GM19043 (cell line): ENCODE measurements at regions not wholly inside any gene's neighbourhood (a gene's known extent, or its start where the extent isn't known, plus 50 kb on each side); places are given as distances from the start of the nearest gene placed in this dataset.
"Not testable (repeated sequence)": the region's sequence is repeated elsewhere in the genome, so short reads cannot be mapped to it uniquely, and the experiment has no call there.

Experiments used
- ATAC-seq: cut with Tn5 transposase; IDR thresholded peaks from one replicate; pipeline ENCODE4 v1.9.1; 2021; ENCODE audit warnings: low read depth; ENCODE audit not compliant: unreplicated experiment

DNA sequence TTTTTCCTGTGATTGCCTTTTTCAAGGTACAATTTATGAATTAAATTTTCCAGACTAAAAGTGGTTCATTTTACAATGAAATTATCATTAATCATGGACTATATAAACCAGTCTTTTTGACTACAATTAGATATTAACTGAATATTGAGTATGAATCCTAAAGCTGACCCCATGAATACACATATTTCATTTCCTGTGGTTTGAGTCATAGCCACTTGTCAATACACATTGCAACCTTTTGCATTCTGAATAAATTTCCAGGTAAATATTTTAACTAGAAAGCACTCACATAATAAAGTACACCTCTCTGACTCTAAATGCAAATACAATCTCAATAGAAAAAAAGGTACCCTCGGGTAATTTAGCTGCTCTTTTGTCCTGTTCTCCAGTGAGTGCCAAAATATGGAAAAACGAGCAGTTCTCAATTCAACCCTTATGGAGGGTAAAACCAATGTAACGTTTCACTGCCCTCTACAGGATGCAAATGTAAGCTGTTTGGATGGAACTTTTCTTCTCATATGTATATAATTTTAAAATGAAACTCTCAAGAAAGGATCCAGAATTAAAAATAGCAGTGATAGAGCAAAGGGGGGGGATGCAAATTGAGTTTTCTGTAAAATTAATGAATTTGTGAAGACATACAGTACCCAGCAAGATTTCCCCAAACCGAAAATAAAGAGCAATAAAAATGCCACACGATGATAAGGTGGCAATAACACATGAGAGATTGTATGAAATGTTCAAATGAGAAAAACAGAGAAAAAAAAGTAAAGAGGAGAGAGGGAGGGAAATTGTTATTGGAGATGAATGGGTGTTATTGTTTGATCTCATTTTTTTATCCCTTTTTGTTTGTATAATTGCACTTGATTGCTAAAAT, 1795.7 kb upstream of the PIK3C3 start:
- no peak for ATAC-seq

DNA sequence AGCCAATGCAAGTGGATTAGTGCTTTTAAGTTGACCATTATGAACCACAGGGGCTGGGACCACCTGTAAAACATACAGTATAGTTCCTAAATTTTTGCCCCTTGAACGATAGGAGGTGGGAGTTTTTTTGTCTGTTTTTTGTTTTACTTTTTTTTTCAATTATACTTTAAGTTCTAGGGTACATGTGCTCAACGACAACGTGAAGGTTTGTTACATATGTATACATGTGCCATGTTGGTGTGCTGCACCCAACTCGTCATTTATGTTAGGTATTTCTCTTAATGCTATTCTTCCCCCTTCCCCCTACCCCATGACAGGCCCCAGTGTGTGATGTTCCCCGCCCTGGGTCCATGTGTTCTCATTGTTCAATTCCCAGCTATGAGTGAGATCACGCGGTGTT, 1797.9 kb upstream of the PIK3C3 start:
- ATAC-seq = no peak

DNA sequence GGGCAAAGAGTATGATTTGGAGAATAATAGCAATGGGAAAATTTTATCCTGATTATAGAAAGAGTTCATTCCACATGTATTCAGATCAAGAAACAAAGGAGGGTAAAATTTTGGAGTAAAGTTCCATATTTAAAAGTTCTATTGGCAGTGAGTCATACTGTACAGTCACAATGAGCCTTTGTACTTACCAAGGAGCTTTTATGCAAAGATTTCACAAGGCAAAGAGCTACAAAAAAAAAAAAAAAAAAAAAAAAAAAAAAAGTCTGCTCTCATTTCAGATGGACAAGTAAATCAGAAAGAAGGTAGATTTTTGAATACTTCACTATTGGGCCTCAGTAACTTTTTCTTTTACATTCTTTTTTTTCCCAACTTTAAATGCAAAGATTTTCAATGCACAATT, 1802.2 kb upstream of the PIK3C3 start:
- no peak for ATAC-seq

DNA sequence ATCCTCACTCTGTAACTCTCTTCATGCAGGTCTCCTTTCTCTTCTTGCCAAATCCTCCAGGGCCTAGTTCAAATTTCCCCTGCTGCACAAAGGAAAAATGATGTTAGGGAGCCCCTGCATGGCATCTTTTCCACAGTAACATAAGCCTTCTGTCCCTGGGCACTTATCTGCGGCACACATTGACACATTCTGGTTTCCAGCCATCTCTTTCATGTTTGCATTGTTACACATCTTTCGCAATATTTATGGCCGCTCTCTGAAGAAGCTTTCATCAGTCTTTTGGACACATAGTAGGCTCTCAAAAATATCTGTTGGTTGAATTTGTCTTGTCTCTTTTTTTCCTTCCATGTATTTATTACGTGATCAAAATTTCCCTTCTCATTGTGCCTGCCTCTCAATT, 1806.1 kb upstream of the PIK3C3 start:
- ATAC-seq = no peak

DNA sequence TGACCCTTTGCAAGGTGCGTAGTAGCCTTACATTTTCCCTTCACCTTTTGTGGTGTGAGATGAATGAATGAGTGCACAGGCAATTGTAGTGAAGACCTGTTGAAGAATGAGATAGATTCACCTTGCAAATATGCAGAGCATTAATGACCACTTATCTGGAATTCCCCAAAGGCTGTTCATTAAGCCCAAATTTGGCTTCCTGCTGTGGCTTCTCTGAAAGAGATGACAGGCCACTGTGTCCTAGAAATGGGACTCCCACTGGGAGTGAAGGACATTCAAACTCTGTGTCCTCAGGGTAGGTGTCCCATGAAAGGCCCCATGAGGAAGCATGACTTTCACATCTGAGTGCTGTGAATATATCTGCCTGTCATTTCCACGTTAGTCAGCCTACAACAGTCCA, 1821.8 kb upstream of the PIK3C3 start:
- no peak for ATAC-seq

DNA sequence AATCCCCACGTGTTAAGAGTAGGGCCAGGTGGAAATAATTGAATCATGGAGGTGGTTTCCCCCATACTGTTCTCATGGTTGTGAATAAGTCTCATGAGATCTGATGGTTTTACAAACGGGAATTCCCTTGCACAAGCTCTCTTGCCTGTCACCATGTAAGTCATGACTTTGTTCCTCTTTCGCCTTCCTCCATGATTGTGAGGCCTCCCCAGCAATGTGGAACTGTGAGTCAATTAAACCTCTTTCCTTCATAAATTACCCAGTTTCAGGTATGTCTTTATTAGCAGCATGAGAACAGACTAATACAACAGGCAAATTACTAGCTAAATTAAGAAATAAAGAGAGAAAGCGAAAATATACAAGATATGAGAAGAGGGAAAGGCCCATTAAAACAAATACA, 1822.6 kb upstream of the PIK3C3 start:
- not testable (repeated sequence) for ATAC-seq

DNA sequence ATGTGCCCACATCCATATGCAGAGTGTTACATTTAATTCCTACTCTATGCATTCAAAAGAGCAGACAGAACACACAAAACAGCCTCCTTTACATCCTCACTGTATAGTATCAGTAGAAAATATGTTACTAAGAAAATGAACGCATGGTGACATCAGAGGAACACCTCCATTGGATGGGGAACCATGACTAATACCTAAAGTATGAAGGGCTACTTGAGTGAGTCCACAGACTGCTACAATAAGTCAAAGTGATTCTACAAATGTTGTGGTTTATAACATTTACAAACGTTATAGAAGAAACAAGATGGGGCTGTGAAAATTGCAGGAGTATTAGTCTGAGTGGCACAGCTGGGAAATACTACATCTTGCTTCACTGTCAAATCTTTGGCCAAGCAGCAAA, 1830.9 kb upstream of the PIK3C3 start:
- no peak for ATAC-seq

DNA sequence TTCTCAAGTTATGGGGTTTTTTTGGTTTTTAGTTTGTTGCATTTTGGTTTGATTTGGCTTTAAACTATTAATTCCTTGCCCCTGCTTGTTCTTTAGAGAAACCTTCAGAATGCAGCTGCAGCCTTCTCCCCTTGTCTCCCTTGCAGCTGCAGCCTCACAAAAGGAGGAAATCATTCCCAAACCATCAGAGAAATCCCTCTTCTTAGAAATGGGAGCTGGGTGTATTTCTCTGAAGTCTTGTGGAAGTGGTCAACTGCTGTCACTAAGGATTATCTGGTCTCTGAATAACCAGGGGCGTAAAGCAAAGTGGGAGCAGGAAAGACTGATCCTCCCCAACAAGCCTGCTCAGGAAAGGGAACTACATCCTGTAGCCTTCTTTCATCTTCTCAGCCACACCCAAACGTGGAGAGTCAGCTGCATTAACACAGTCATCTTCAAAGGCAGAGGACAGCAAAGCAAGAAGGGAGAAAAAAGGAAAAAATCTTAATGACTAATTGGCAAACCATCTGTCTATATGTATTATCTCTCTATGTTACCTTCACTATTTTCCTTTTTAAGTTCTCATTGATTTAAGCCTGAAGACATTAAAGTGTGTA, 1834.1 kb upstream of the PIK3C3 start:
- no peak for ATAC-seq

DNA sequence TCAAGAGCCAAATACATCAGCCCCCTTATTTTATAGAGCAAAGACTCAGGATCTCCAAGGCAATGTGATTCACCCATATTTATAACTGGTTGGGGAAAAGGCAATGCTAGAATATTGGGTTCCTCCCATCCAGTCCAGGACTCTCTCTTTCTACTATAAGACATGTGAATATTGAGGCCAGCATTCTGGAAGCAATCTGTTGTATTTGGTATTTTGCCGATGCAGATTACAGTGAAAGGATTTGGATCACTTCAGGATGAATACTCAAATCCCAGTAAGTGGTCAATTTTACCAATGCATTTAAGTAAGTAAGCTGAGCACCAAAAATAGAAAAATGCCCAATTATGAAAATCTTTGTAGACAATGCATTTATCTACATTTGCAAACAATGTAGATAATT, 1834.7 kb upstream of the PIK3C3 start:
- ATAC-seq = no peak

DNA sequence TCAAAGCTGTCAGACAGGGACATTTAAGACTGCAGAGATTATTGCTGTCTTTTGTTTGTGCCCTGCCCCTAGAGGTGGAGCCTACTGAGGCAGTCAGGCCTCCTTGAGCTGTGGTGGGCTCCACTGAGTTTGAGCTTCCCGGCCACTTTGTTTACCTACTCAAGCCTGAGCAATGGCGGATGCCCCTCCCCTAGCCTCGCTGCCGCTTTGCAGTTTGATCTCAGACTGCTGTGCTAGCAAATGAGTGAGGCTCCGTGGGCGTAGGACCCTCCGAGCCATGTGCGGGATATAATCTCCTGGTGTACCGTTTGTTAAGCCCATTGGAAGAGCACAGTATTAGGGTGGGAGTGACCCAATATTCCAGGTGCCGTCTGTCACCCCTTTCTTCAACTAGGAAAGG, 1835.5 kb upstream of the PIK3C3 start:
- not testable (repeated sequence) for ATAC-seq

DNA sequence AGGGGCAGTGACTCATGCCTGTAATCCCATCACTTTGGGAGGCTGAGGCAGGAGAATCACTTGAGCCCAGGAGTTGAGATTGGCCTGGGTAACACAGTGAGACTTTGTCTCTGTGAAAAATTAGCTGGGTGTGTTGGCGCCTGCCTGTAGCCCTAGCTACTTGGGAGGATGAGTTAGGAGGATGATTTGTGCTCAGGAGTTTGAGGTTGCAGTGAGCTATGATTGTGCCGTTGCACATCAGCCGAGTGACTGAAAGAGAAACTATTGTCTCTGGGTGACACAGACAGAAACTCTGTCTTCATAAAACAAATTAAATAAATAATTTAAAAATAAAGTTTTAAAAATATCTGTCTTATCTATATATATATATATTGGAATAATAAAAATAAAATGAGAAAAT, 1844.6 kb upstream of the PIK3C3 start:
- no peak for ATAC-seq

DNA sequence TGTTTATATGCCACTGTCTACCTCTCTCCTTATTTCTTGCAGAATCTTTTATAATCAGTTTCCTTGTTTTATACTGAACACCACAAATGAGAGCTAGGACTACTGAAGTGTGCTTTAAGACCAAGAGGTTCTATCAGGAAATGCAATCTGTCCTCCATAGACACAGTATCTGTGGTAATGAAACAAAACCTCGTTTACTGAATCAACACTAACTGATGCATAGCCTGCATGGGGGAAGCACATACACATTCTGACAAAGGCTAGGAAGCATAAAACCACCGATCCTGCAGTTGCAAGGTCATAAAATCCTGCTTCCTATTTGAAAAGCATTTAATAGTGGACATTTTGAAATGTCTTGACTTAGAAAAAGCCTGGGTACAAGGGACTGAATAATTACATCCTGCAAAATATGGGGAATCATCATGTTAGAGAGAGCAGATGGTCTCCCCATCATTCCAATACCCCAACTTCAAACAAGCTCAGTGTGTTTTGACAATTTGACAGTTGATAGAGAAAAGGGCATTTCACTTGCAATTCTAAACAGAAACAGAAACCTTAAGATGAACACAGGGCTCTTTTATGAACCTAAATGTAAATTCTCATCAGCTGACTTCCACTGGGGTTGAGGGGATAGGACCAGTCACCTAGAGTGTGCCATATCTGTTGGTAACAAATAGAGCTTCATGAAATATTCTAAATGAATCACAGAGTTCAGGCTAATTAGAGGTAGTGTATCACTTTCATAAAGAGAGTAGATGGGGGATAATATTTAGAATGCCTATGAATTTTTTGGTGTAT, 1845.6 kb upstream of the PIK3C3 start:
- ATAC-seq = no peak

DNA sequence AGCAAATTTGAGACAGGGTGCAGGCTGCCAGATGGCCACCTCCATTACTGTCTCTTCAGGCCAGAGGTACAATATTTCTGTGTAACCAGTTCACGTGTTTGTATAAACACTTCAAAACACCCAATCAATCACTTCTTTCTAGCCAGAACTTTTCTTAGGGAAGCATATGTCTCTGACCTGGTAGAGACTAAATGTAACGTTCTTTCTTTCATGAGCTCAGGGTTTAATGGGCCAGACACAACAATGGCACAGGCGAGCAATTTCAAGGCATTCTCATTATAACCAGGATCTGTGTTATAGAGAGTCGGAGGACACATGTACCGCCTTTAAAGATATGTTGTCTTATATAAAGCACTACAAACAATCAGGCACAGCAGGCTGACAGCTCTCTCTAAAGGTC, 1846.4 kb upstream of the PIK3C3 start:
- no peak for ATAC-seq

DNA sequence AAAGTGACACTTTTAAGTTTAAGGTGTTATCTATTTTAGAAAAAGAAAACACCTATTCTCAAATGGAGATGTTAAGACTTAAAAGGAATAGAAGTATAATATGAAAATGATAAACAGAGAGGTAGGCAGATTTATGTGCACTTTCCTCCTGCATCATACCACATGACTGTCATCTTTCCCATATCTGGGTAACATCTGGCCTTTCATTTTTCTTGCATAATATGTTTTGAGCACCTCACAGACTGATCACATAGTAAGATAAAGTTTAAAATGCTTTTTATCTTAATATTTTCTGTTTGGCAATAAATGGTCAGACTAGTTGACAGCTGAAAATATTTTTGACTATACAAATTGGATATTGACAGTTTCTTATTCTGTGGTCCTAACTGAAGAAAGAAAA, 1852.1 kb upstream of the PIK3C3 start:
- no peak for ATAC-seq

DNA sequence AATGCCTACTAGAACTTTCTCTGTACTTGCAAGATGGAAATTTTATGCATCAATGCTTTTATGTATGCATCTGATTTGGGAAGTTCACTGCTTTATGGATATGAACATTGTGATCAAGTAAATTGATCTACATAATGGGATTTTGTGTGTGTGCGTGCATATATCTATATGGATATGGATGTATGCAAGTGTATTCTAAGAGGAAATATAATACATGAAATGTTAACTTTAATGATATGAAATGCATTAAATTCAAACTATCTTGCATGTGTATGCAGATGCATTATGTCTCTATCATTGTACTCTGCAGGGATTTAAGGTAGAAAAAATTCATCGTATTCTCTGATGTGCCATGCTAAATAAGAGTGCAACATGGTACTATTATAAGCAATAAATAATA, 1855.4 kb upstream of the PIK3C3 start:
- no peak for ATAC-seq

DNA sequence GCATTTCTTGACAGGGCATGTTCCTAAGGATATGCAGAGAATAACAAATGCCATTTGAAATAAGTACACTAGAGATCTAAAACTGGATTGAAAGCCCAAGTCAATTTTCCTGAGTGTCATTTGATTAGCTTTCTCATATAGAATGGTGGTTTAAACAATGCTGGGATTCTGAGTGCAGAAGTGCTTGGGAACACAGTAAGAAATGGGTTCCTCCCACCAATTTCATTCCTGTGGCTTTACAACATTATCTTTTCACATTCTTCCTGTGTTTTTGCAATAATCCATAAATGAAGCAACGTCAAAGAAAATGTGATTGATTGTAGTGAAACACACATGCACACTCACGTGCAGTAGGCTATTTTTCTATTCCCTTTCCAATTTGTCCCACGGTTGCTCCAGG, 1858.4 kb upstream of the PIK3C3 start:
- no peak for ATAC-seq

DNA sequence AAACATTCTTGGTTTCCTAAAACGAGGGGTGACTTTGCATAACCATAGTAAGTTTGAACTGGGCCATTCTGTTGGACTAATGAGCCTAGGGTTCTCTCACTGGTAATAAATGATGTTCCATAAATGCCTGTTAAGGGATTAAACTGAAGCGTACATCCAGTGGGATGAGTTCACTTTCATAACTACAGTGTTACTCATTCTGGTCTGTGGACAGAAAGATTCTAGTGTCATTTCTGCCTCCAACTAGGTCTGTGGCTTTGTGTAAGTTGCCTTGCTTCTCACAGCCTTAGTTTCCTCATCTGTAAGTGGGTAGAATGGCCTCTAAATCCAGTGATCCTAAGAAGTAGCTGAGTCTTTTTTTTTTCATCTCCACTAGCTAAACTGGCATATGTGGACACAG, 1860.6 kb upstream of the PIK3C3 start:
- ATAC-seq = no peak

DNA sequence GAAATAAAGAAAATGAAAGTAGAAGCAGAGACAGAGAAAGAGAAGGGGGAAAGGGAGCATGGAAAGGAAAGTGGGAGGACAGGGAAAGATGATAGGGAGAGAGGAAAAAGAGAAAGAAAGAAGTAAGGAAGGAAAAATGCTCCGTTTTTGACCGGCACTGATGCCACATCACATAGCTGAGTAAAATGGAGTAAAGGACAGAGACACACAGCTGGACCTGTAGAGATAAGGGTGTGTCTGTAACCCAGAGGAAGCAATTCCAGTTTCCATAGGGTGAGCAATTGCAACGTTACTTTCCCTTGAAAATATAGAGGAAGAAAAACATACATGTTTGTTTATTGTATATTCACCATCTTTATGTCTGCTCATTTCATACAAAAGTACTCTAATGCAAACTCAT, 1866.9 kb upstream of the PIK3C3 start:
- ATAC-seq = no peak

DNA sequence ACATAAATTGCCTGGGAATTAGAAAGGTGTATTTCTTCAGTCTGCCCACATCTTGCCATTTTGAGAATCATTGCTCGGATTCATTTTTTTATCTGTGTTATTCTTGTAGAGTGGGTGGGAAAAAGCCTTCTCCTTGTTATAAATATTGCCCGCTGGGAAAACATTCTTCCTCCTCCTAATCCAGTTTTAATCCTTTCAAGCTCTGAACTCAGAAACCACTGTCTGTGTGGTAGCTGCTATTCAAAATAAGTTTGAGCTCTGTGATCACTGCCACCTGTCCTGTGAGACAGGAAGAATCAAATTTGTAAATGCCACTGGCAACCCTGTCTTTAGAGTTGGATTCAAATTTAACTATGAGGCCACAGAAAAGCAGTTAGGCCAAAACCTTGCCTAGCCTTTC, 1875.2 kb upstream of the PIK3C3 start:
- no peak for ATAC-seq

DNA sequence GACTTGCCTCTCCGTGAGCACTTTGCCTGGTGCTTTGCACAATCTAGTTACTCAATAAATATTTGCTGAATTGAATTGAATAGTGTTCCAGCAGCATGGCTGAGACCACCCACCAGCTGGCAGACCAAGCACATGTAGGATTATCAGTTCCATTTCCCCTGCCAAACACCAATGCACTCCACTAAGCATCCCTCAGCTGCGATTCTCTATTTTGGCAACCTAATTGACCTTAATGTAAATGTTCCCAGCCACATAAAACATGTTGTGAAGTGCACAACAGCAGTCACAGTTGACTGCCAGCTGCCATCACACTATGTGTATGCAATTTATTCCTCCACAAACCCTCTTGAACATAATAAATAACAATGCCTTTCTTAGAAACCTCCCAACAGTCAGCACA, 1879.4 kb upstream of the PIK3C3 start:
- ATAC-seq = no peak

DNA sequence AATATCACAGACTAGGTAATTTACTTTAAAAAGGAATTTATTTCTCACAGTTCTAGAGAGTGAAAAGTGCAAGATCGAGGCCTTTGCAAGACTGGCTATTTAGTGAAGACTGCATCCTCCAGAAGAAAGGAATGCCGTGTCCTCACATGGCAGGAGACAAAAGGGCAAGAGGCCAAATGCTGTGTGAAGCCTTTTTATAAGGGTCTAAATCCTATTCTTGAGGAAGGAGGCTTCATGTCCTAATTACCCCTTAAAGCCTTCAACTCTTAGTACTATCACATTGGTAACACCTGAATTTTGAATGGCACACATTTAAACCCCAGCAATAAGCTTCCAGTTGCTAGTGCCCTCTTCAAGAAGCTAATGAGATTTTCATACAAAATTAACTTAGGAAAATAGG, 1882.3 kb upstream of the PIK3C3 start:
- ATAC-seq = no peak

DNA sequence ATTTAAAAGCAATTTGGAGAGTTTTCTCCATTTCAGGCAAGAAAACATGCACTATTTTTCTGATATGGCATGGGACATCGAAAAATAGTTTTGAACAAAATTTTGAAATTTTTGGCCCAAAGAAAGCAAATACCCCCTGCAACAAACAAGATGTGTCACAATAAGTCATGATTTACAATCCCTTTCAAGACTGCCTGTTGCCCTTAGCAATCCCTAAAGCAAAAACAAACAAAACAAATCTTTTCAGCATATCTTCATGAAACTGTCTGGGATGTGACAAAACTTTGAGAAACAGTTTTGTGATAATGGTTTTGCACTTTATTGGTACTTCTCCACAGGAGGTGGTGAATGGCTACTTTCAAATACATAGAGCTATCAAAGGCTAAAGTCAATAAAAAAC, 1888.7 kb upstream of the PIK3C3 start:
- ATAC-seq = no peak
